B cell (primary cell): ENCODE measurements at regions not wholly inside any gene's neighbourhood (a gene's known extent, or its start where the extent isn't known, plus 50 kb on each side); places are given as distances from the start of the nearest gene placed in this dataset.

ENCODE experiments used
- ATAC-seq: fragments of 200-7000 bp; cut with Tn5 transposase; one replicate; pipeline ENCODE4 v1.10.0; 2021; ENCODE audit warnings: low read depth, mild to moderate bottlenecking, moderate number of reproducible peaks, moderate library complexity
- CTCF ChIA-PET: fragments of 350-600 bp; sonication (Branson Sonifier 250); formaldehyde crosslinking; loops from one replicate; lab custom pipeline; 2021; ENCODE audit warnings: antibody characterized with exemption, inconsistent platforms; lab: Charles Lee
- POLR2A ChIA-PET: fragments of 350-600 bp; sonication (Branson Sonifier 250); formaldehyde crosslinking; loops from one replicate; lab custom pipeline; 2021; ENCODE audit warnings: antibody characterized with exemption; lab: Charles Lee
- DNase-seq: peaks from one replicate; pipeline ENCODE4 v3.0.0; 2013
- H2AFZ ChIP-seq: 2 replicates; pipeline ENCODE4 v1.6.1; 2012; ENCODE audit warnings: mild to moderate bottlenecking, low read depth, low read length; ENCODE audit not compliant: insufficient read depth, poor library complexity, severe bottlenecking
- H3K27ac ChIP-seq, 2 donors: 1 replicate in 1 of 2; 2 replicates in 1 of 2; pipeline ENCODE4 v1.5.1; 2012 to 2013; ENCODE audit warnings: low read length in 2 of 2, mild to moderate bottlenecking in 2 of 2, moderate library complexity in 1 of 2
- H3K27me3 ChIP-seq, 4 experiments: fragments of 200-600 bp in 1 of 4; sonication (generic) in 1 of 4; replicated peaks in 1 of 4; 1 replicate in 2 of 4; 2 replicates in 2 of 4; pipeline versions ENCODE4 v1.6.1 to v1.7.0; 2013 to 2016; ENCODE audit warnings: low read length in 3 of 4, mild to moderate bottlenecking in 2 of 4, mixed read lengths in 1 of 4, moderate library complexity in 1 of 4; ENCODE audit not compliant: insufficient read depth in 4 of 4, control insufficient read depth in 3 of 4; ENCODE audit errors: control extremely low read depth in 1 of 4
- H3K36me3 ChIP-seq, 2 experiments: replicated peaks in 1 of 2; 1 replicate in 1 of 2; 2 replicates in 1 of 2; pipeline versions ENCODE4 v1.6.1 to v1.7.1; 2013; ENCODE audit warnings: low read length in 1 of 2; ENCODE audit not compliant: insufficient read depth in 2 of 2, control insufficient read depth in 1 of 2; ENCODE audit errors: control extremely low read depth in 1 of 2, extremely low read depth in 1 of 2
- H3K4me1 ChIP-seq, 2 donors: fragments of 200-600 bp in 1 of 2; sonication (generic) in 1 of 2; 1 replicate in 1 of 2; 2 replicates in 1 of 2; pipeline versions ENCODE4 v1.5.1 to v1.6.1; 2013 to 2017; ENCODE audit warnings: low read length in 2 of 2; ENCODE audit not compliant: control insufficient read depth in 2 of 2, insufficient read depth in 2 of 2
- H3K4me2 ChIP-seq: replicated peaks from 2 replicates; pipeline ENCODE3; 2012; ENCODE audit warnings: mild to moderate bottlenecking, low read depth, low read length; ENCODE audit not compliant: poor library complexity, severe bottlenecking
- H3K4me3 ChIP-seq, 5 experiments: fragments of 200-600 bp in 1 of 5; sonication (generic) in 1 of 5; 1 replicate in 3 of 5; 2 replicates in 2 of 5; pipeline versions ENCODE4 v1.5.1 to v1.7.0; 2011 to 2016; ENCODE audit warnings: low read length in 4 of 5, mild to moderate bottlenecking in 4 of 5, low read depth in 2 of 5, control low read depth in 1 of 5, moderate library complexity in 1 of 5; ENCODE audit not compliant: insufficient read depth in 1 of 5; ENCODE audit errors: control extremely low read depth in 1 of 5, extremely low read depth in 1 of 5
- H3K79me2 ChIP-seq: fragments of 200-600 bp; sonication (generic); one replicate; pipeline ENCODE4 v1.6.0; 2016; ENCODE audit warnings: low read length; ENCODE audit not compliant: control insufficient read depth, insufficient read depth
- H3K9ac ChIP-seq: fragments of 200-600 bp; sonication (generic); 2 replicates; pipeline ENCODE4 v1.6.1; 2017; ENCODE audit warnings: mild to moderate bottlenecking, low read length, moderate library complexity
- H3K9me3 ChIP-seq, 3 donors: one replicate each; pipeline versions ENCODE4 v1.6.1 to v1.7.1; 2013; ENCODE audit warnings: low read length in 2 of 3; ENCODE audit not compliant: control insufficient read depth in 2 of 3, insufficient read depth in 1 of 3; ENCODE audit errors: control extremely low read depth in 1 of 3
- H4K20me1 ChIP-seq: 2 replicates; pipeline ENCODE4 v1.6.0; 2012; ENCODE audit warnings: mild to moderate bottlenecking, low read length; ENCODE audit not compliant: insufficient read depth, control insufficient read depth, poor library complexity, severe bottlenecking
- H3K27ac Mint-ChIP-seq: one replicate; pipeline ENCODE4 v1.8.0; 2021; ENCODE audit warnings: mixed read lengths
- H3K27me3 Mint-ChIP-seq: one replicate; pipeline ENCODE4 v1.8.0; 2021; ENCODE audit warnings: mixed read lengths
- H3K4me1 Mint-ChIP-seq: one replicate; pipeline ENCODE4 v1.8.0; 2021; ENCODE audit warnings: mixed read lengths
- H3K4me3 Mint-ChIP-seq: one replicate; pipeline ENCODE4 v1.8.0; 2021; ENCODE audit warnings: mixed read lengths
- H3K9me3 Mint-ChIP-seq: one replicate; pipeline ENCODE4 v1.8.0; 2022; ENCODE audit warnings: mixed read lengths; ENCODE audit not compliant: insufficient read depth
- CTCF ChIP-seq: fragments of 200-600 bp; IDR thresholded peaks from one replicate; pipeline ENCODE4 v1.8.0; 2022; ENCODE audit warnings: antibody characterized with exemption, mild to moderate bottlenecking
- EZH2 ChIP-seq: IDR thresholded peaks from 2 replicates; pipeline ENCODE4 v1.6.1; 2012; ENCODE audit warnings: borderline replicate concordance, low read depth, mild to moderate bottlenecking, moderate library complexity, low read length; ENCODE audit not compliant: insufficient read depth, poor library complexity, severe bottlenecking
- WGBS: methylation state at CpG from one replicate; pipeline ENCODE4 v1.1.5; 2013; ENCODE audit warnings: missing lambda C conversion rate; ENCODE audit not compliant: insufficient coverage; 5-methylcytosine and 5-hydroxymethylcytosine counted together
- intact Hi-C: fragments of 100-400 bp; cut with micrococcal nuclease; formaldehyde crosslinking; loops from one replicate; pipeline ENCODE4 v1.10.0; 2022

- DNase-seq (no peak), ATAC-seq (no peak)
- WGBS = 50% methylated on average over 2 of the region's 4 CpGs
- Histone ChIP-seq H4K20me1 (no peaks in the 10 kb centered on the region), H3K4me1 (no peaks in the 10 kb centered on the region), H3K36me3 (no peaks in the 10 kb centered on the region), H3K4me2 (no peak overlapping the region), H3K27me3 (no peaks in the 10 kb centered on the region), H3K79me2 (no peaks in the 10 kb centered on the region), H3K27ac (no peak overlapping the region), H3K9me3 (no peaks in the 10 kb centered on the region), H3K9ac (no peak overlapping the region), H3K4me3 (no peak overlapping the region), H2AFZ (no peak overlapping the region)
- Mint-ChIP-seq H3K27me3 (no peaks in the 10 kb centered on the region), H3K9me3 (no peaks in the 10 kb centered on the region), H3K27ac (no peak overlapping the region), H3K4me1 (no peaks in the 10 kb centered on the region), H3K4me3 (no peak overlapping the region)
- intact Hi-C loops = no loop called here
- CTCF ChIA-PET = no interaction called here
- TF ChIP-seq CTCF = no peak
- TF ChIP-seq EZH2 = no peak
- POLR2A ChIA-PET = no interaction called here
Measured at GRCh38 chr13:88183440-88183839, 512.3 kb downstream of the SLITRK5 start.

- Histone ChIP-seq H3K36me3 (no peaks in the 10 kb centered on the region), H2AFZ (no peak overlapping the region), H3K4me3 (no peak overlapping the region), H3K4me1 (no peaks in the 10 kb centered on the region), H3K27me3 (no peaks in the 10 kb centered on the region), H3K79me2 (no peaks in the 10 kb centered on the region), H3K4me2 (no peak overlapping the region), H3K9me3 (no peaks in the 10 kb centered on the region), H4K20me1 (no peaks in the 10 kb centered on the region), H3K9ac (no peak overlapping the region), H3K27ac (no peak overlapping the region)
- ATAC-seq = no peak
- DNase-seq = no peak
- intact Hi-C loops = no loop called here
- Mint-ChIP-seq H3K27me3 (no peaks in the 10 kb centered on the region), H3K4me3 (no peak overlapping the region), H3K9me3 (no peaks in the 10 kb centered on the region), H3K27ac (no peak overlapping the region), H3K4me1 (no peaks in the 10 kb centered on the region)
- no peak for TF ChIP-seq CTCF
- TF ChIP-seq EZH2 = no peak
- WGBS = no CpG with 5 or more reads among the region's 3 CpGs
- ChIA-PET CTCF (no interaction called here), POLR2A (no interaction called here)
Measured at GRCh38 chr13:88188986-88189385, 517.8 kb downstream of the SLITRK5 start.
